Glutamatergic neuron (in vitro differentiated cells): ENCODE measurements at regions not wholly inside any gene's neighbourhood (a gene's known extent, or its start where the extent isn't known, plus 50 kb on each side); places are given as distances from the start of the nearest gene placed in this dataset.

Source experiments
- DNase-seq: peaks from one replicate; pipeline ENCODE4 v3.0.0; 2022
- H3K27ac Mint-ChIP-seq: one replicate; pipeline ENCODE4 v1.8.0; 2020; ENCODE audit warnings: mild to moderate bottlenecking, mixed read lengths, inconsistent platforms; ENCODE audit not compliant: unreplicated experiment
- H3K27me3 Mint-ChIP-seq: one replicate; pipeline ENCODE4 v1.8.0; 2020; ENCODE audit warnings: mild to moderate bottlenecking, moderate library complexity, mixed read lengths, inconsistent platforms; ENCODE audit not compliant: unreplicated experiment
- H3K36me3 Mint-ChIP-seq: one replicate; pipeline ENCODE4 v1.8.0; 2020; ENCODE audit warnings: mild to moderate bottlenecking, mixed read lengths, inconsistent platforms; ENCODE audit not compliant: unreplicated experiment
- H3K4me1 Mint-ChIP-seq: one replicate; pipeline ENCODE4 v1.8.0; 2020; ENCODE audit warnings: mild to moderate bottlenecking, low read depth, mixed read lengths, inconsistent platforms; ENCODE audit not compliant: unreplicated experiment
- H3K4me3 Mint-ChIP-seq: one replicate; pipeline ENCODE4 v1.8.0; 2020; ENCODE audit warnings: mild to moderate bottlenecking, mixed read lengths, inconsistent platforms; ENCODE audit not compliant: unreplicated experiment
- H3K9me3 Mint-ChIP-seq: one replicate; pipeline ENCODE4 v1.8.0; 2020; ENCODE audit warnings: mild to moderate bottlenecking, moderate library complexity, mixed read lengths, inconsistent platforms; ENCODE audit not compliant: unreplicated experiment
- TF ChIP-seq, protein P1 (sequence below): fragments of 200-600 bp; sonication (generic); IDR thresholded peaks from one replicate; pipeline ENCODE4 v1.5.0; 2021; ENCODE audit not compliant: partially characterized antibody, unreplicated experiment

DNA sequence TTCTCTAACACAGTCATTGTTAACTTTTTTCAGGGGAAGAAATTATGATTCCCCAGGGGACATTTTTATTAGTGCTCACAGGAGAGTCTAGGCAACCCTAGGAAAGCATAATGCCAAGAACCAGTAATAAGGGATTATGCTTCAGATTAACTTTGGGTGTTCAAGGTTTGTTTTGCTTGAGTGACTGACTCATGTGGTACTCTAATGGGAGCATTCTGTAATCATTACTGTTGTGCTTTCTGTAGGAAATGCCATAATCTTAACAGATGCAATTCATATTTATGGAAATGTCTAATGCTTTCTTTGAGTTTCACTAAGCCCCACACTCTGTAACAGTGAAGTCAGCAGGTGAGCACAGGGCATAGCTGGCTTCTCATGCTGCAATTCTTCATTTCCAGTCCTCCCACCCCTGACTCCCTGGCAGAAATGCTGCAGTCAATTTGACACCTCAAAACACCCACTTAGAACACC is 263.4 kb upstream of the MAN1A1 start:
- no peaks in the 10 kb centered on the region for H3K9me3 Mint-ChIP-seq
- H3K27me3 Mint-ChIP-seq: no peaks in the 10 kb centered on the region
- TF ChIP-seq, protein P1, sequence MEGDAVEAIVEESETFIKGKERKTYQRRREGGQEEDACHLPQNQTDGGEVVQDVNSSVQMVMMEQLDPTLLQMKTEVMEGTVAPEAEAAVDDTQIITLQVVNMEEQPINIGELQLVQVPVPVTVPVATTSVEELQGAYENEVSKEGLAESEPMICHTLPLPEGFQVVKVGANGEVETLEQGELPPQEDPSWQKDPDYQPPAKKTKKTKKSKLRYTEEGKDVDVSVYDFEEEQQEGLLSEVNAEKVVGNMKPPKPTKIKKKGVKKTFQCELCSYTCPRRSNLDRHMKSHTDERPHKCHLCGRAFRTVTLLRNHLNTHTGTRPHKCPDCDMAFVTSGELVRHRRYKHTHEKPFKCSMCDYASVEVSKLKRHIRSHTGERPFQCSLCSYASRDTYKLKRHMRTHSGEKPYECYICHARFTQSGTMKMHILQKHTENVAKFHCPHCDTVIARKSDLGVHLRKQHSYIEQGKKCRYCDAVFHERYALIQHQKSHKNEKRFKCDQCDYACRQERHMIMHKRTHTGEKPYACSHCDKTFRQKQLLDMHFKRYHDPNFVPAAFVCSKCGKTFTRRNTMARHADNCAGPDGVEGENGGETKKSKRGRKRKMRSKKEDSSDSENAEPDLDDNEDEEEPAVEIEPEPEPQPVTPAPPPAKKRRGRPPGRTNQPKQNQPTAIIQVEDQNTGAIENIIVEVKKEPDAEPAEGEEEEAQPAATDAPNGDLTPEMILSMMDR: no peak
- no peak for DNase-seq
- H3K4me1 Mint-ChIP-seq: no peaks in the 10 kb centered on the region
- no peak overlapping the region for H3K27ac Mint-ChIP-seq
- no peak overlapping the region for H3K4me3 Mint-ChIP-seq
- H3K36me3 Mint-ChIP-seq: no peaks in the 10 kb centered on the region

DNA sequence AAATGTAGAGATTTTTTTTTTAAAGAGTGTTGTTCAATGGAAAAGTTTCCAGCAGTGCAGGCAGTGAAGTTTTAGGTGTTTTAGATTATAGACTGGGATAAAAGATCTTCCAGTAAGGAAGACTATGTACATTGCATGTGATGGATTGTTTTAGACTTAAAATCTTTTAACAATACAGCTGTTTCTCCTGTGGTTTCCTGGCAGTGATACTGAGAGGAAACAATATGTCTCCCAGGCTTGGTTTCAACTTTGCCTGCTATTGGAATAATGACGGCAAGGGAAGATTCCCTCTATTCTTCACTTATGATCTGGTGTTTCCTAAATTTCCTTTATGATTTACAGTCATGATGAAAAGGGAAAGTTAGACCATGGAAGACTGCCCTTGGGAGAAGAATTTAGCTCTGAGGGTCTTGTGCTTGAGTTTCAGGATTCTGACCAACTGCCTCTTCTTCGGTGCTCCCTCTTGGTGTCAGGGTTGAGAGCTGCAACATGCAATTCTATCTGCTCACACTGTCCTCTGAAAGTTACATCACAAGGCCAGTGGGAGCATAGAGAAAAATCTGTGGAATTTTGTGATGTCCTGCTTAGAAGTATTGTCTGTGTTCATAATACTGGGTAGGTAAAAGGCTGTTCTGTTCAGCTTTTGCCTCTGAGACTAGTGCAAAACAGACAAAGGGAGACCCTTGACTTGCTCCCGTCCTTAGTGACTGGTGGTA is 262.8 kb upstream of the MAN1A1 start:
- TF ChIP-seq, protein P1: no peak
- H3K36me3 Mint-ChIP-seq: no peaks in the 10 kb centered on the region
- H3K4me3 Mint-ChIP-seq: no peak overlapping the region
- H3K9me3 Mint-ChIP-seq: no peaks in the 10 kb centered on the region
- no peaks in the 10 kb centered on the region for H3K27me3 Mint-ChIP-seq
- DNase-seq: no peak
- H3K27ac Mint-ChIP-seq: no peak overlapping the region
- no peaks in the 10 kb centered on the region for H3K4me1 Mint-ChIP-seq

DNA sequence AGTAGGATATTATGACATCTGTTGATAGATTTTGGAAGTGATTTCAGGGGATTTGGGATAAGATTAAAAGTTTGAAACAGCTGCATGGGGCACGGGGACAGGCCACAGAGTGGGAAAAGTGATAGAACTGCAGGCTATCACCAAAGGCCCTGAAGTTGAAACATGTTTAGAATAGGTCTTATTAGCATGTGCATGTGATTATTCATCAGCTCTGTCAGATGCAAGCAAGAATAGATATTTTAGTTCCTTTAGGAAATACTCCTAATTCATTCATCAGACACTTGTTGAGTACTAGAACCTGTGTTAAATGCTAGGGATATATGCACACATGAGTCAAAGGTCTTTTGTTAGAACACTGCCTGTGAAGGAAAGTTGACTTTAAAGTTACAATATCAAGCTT is 261.2 kb upstream of the MAN1A1 start:
- H3K27ac Mint-ChIP-seq: no peak overlapping the region
- no peaks in the 10 kb centered on the region for H3K4me1 Mint-ChIP-seq
- H3K9me3 Mint-ChIP-seq: no peaks in the 10 kb centered on the region
- H3K4me3 Mint-ChIP-seq: no peak overlapping the region
- no peaks in the 10 kb centered on the region for H3K36me3 Mint-ChIP-seq
- TF ChIP-seq, protein P1: no peak
- DNase-seq: no peak
- H3K27me3 Mint-ChIP-seq: no peaks in the 10 kb centered on the region

DNA sequence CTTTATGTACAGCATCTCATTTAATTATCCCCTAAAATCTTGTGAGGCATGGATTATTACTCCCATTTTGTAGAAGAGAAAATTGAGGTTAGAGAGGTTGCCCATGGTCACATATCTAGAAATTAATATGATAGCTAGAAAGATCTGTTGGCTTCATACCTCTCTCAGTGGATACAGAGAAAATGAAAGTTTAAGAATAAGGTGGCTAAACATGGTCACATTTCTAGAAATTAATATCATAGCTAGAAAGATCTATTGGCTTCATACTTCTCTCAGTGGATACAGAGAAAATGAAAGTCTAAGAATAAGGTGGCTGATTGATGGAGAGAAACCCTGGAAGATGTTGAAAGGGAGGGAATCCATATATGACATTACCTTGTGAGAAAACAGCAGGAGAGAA is 260.7 kb upstream of the MAN1A1 start:
- no peak for DNase-seq
- TF ChIP-seq, protein P1: no peak
- H3K9me3 Mint-ChIP-seq: no peaks in the 10 kb centered on the region
- no peaks in the 10 kb centered on the region for H3K36me3 Mint-ChIP-seq
- H3K27me3 Mint-ChIP-seq: no peaks in the 10 kb centered on the region
- H3K27ac Mint-ChIP-seq: no peak overlapping the region
- no peaks in the 10 kb centered on the region for H3K4me1 Mint-ChIP-seq
- H3K4me3 Mint-ChIP-seq: no peak overlapping the region

DNA sequence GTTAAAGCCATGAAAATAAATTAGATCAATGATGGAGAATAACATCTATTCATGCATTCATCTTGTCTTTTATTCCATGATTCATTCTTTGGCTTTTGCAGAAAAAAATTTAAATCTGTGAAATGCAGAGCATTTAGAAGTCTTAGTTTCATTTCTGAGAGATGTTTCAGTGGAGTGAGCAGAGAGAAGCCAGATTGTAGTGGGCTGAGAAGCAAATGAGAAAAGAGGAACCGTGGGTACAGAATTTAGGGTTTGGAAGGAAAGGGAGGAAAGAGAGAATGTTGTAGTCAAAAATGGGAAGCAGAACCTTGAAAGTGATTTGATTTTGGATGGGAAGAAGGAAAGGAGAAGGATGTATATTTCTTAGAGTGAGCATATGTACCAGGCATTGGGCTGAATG is 260.3 kb upstream of the MAN1A1 start:
- DNase-seq: no peak
- Mint-ChIP-seq H3K36me3 (no peaks in the 10 kb centered on the region), H3K9me3 (no peaks in the 10 kb centered on the region), H3K4me1 (no peaks in the 10 kb centered on the region), H3K4me3 (no peak overlapping the region), H3K27me3 (no peaks in the 10 kb centered on the region), H3K27ac (no peak overlapping the region)
- TF ChIP-seq, protein P1: no peak
